ENCODE measurements at regions not wholly inside any gene's neighbourhood (a gene's known extent, or its start where the extent isn't known, plus 50 kb on each side); places are given as distances from the start of the nearest gene placed in this dataset.

GRCh38 chr5:75951158-75951557 is 132.0 kb upstream of the SV2C start:
- TF ChIP-seq POLR2A (IDR thresholded peaks at IDR 0.05; ENCODE audit: low read depth, low read length), result no peak
- TF ChIP-seq TAF1 (IDR thresholded peaks at IDR 0.05; ENCODE audit: low read depth, low read length), result no peak
- TF ChIP-seq POLR2AphosphoS5 (IDR thresholded peaks at IDR 0.05; ENCODE audit: low read depth, low read length), result no peak
- no peak for TF ChIP-seq PAX5 (IDR thresholded peaks at IDR 0.05; ENCODE audit: insufficient read depth, low read length, severe bottlenecking)
- no peak for TF ChIP-seq SPI1 (IDR thresholded peaks at IDR 0.05; ENCODE audit: low read depth, low read length)

Data from GM12891 (cell line).